Keratinocyte (primary cell): ENCODE measurements at regions not wholly inside any gene's neighbourhood (a gene's known extent, or its start where the extent isn't known, plus 50 kb on each side); places are given as distances from the start of the nearest gene placed in this dataset.

Experiments used
- DNase-seq: peaks from one replicate; pipeline ENCODE4 v3.0.0-alpha.2; 2011; ENCODE audit warnings: low read depth, missing footprints, low spot score
- FAIRE-seq: peaks from 2 replicates; lab custom pipeline; 2011; peaks lifted over from hg19 to GRCh38; lab: Jason Lieb, UNC
- H2AFZ ChIP-seq: 2 replicates; pipeline ENCODE4 v1.6.0; 2012; ENCODE audit warnings: low read length, control low read depth, inconsistent platforms; ENCODE audit not compliant: control insufficient read depth
- H3K27ac ChIP-seq: 2 replicates; pipeline ENCODE4 v1.5.1; 2011; ENCODE audit warnings: low read length; ENCODE audit not compliant: control insufficient read depth, insufficient read depth
- H3K27me3 ChIP-seq: 3 replicates; pipeline ENCODE4 v1.6.0; 2011; ENCODE audit warnings: low read length; ENCODE audit not compliant: control insufficient read depth, insufficient read depth; ENCODE audit errors: extremely low read depth
- H3K36me3 ChIP-seq, 2 experiments: 2 replicates in 1 of 2; 3 replicates in 1 of 2; pipeline ENCODE4 v1.5.1; 2011; ENCODE audit warnings: low read length in 2 of 2, mild to moderate bottlenecking in 1 of 2; ENCODE audit not compliant: control insufficient read depth in 2 of 2, insufficient read depth in 2 of 2; ENCODE audit errors: extremely low read depth in 1 of 2
- H3K4me1 ChIP-seq: 3 replicates; pipeline ENCODE4 v1.5.1; 2011; ENCODE audit warnings: low read length; ENCODE audit not compliant: control insufficient read depth, insufficient read depth; ENCODE audit errors: extremely low read depth
- H3K4me2 ChIP-seq: 3 replicates; pipeline ENCODE4 v1.6.0; 2011; ENCODE audit warnings: low read depth, low read length; ENCODE audit not compliant: control insufficient read depth, insufficient read depth; ENCODE audit errors: extremely low read depth
- H3K4me3 ChIP-seq, 3 experiments: fragments of 200-600 bp in 1 of 3; sonication (generic) in 1 of 3; 2 replicates in 2 of 3; 3 replicates in 1 of 3; pipeline ENCODE4 v1.5.1; 2011 to 2016; ENCODE audit warnings: low read length in 3 of 3, mild to moderate bottlenecking in 3 of 3, control low read depth in 2 of 3, inconsistent platforms in 1 of 3, low read depth in 1 of 3, mixed read lengths in 1 of 3, mixed run types in 1 of 3, moderate library complexity in 1 of 3; ENCODE audit not compliant: control insufficient read depth in 2 of 3, insufficient read depth in 2 of 3; ENCODE audit errors: extremely low read depth in 1 of 3
- H3K79me2 ChIP-seq: 2 replicates; pipeline ENCODE4 v1.6.0; 2012; ENCODE audit warnings: low read length; ENCODE audit not compliant: control insufficient read depth, insufficient read depth
- H3K9ac ChIP-seq: 3 replicates; pipeline ENCODE4 v1.6.0; 2011; ENCODE audit warnings: low read length; ENCODE audit not compliant: control insufficient read depth, insufficient read depth; ENCODE audit errors: extremely low read depth
- H3K9me1 ChIP-seq: 3 replicates; pipeline ENCODE4 v1.6.0; 2011; ENCODE audit warnings: low read length; ENCODE audit not compliant: control insufficient read depth, insufficient read depth; ENCODE audit errors: extremely low read depth
- H3K9me3 ChIP-seq: 2 replicates; pipeline ENCODE4 v1.5.1; 2012; ENCODE audit warnings: low read depth, low read length; ENCODE audit not compliant: control insufficient read depth
- H4K20me1 ChIP-seq: 3 replicates; pipeline ENCODE4 v1.6.0; 2011; ENCODE audit warnings: low read length; ENCODE audit not compliant: control insufficient read depth, insufficient read depth; ENCODE audit errors: extremely low read depth
- CTCF ChIP-seq, 3 experiments: IDR thresholded peaks in 1 of 3; conservative IDR thresholded peaks in 1 of 3; optimal IDR thresholded peaks in 1 of 3; 2 replicates in 2 of 3; 3 replicates in 1 of 3; pipeline versions ENCODE3 to v1.5.1; 2011; ENCODE audit warnings: low read length in 3 of 3, mild to moderate bottlenecking in 3 of 3, moderate library complexity in 2 of 3, control low read depth in 1 of 3, inconsistent platforms in 1 of 3; ENCODE audit not compliant: insufficient read depth in 2 of 3; ENCODE audit errors: extremely low read depth in 1 of 3
- EZH2 ChIP-seq: IDR thresholded peaks from one replicate; pipeline ENCODE4 v1.6.1; 2012; ENCODE audit warnings: inconsistent platforms, mild to moderate bottlenecking, low read length, moderate library complexity
- dilution Hi-C: fragments of 300-500 bp; cut with MboI; formaldehyde crosslinking; loops from one replicate; pipeline ENCODE4 v1.7.0; 2020; ENCODE audit warnings: low sequenced_read_pairs; ENCODE audit not compliant: extremely low pct_ligation_motif_present

GRCh38 chr5:12208366-12209100 is 304.3 kb upstream of the CTNND2 start:
- TF ChIP-seq CTCF (optimal IDR thresholded peaks at IDR 0.05 in 1 of 3, IDR thresholded peaks at IDR 0.05 in 1 of 3, conservative IDR thresholded peaks at IDR 0.05 in 1 of 3; ENCODE audit: extremely low read depth in 1 of 3, insufficient read depth in 2 of 3, low read length in 3 of 3) = no peak
- TF ChIP-seq EZH2 = no peak
- no peaks in the 10 kb centered on the region for H4K20me1 ChIP-seq
- no peaks in the 10 kb centered on the region for H3K36me3 ChIP-seq
- H3K79me2 ChIP-seq = no peaks in the 10 kb centered on the region
- DNase-seq (no peak), FAIRE-seq (no peak)
- H3K27me3 ChIP-seq = no peaks in the 10 kb centered on the region
- no peak overlapping the region for H3K4me2 ChIP-seq
- no peak overlapping the region for H2AFZ ChIP-seq
- no peaks in the 10 kb centered on the region for H3K9me1 ChIP-seq
- H3K4me3 ChIP-seq = no peak overlapping the region
- no peaks in the 10 kb centered on the region for H3K4me1 ChIP-seq
- H3K9me3 ChIP-seq = no peaks in the 10 kb centered on the region
- H3K27ac ChIP-seq = no peak overlapping the region
- H3K9ac ChIP-seq = no peak overlapping the region
- dilution Hi-C loops = no loop called here

- Histone ChIP-seq H2AFZ (no peak overlapping the region), H3K4me2 (no peak overlapping the region)
These were observed 300.5 kb upstream of the CTNND2 start for GRCh38 chr5:12204761-12205160.

More at GRCh38 chr5:12204761-12205160, 300.5 kb upstream of the CTNND2 start:
- dilution Hi-C loops = no loop called here
- TF ChIP-seq CTCF (optimal IDR thresholded peaks at IDR 0.05 in 1 of 3, IDR thresholded peaks at IDR 0.05 in 1 of 3, conservative IDR thresholded peaks at IDR 0.05 in 1 of 3; ENCODE audit: extremely low read depth in 1 of 3, insufficient read depth in 2 of 3, low read length in 3 of 3) (no peak), EZH2 (no peak)
- no peaks in the 10 kb centered on the region for H4K20me1 ChIP-seq
- H3K36me3 ChIP-seq = no peaks in the 10 kb centered on the region
- H3K79me2 ChIP-seq = no peaks in the 10 kb centered on the region
- no peaks in the 10 kb centered on the region for H3K4me1 ChIP-seq
- DNase-seq (no peak), FAIRE-seq (no peak)
- no peak overlapping the region for H3K9ac ChIP-seq
- H3K4me3 ChIP-seq = no peak overlapping the region
- H3K27ac ChIP-seq = no peak overlapping the region
- H3K9me1 ChIP-seq = no peaks in the 10 kb centered on the region
- H3K27me3 ChIP-seq = no peaks in the 10 kb centered on the region
- no peaks in the 10 kb centered on the region for H3K9me3 ChIP-seq
